NCI-H345 treated with DMSO at 0.1 percent for 48 hours (cell line): ENCODE measurements at regions not wholly inside any gene's neighbourhood (a gene's known extent, or its start where the extent isn't known, plus 50 kb on each side); places are given as distances from the start of the nearest gene placed in this dataset.
"Not testable (repeated sequence)": the region's sequence is repeated elsewhere in the genome, so short reads cannot be mapped to it uniquely, and the experiment has no call there.

ENCODE experiments used
- DNase-seq: peaks from one replicate; lab custom pipeline; 2025; ENCODE audit not compliant: unreplicated experiment; lab: John Stamatoyannopoulos, UW

- no peak for DNase-seq
Observed at GRCh38 chr2:64250751-64251423, 106.7 kb upstream of the PELI1 start.

- DNase-seq = no peak
Observed at GRCh38 chr2:64251497-64252250, 107.5 kb upstream of the PELI1 start.

- DNase-seq = not testable (repeated sequence)
Observed at GRCh38 chr2:64252251-64252978, 108.2 kb upstream of the PELI1 start.

- not testable (repeated sequence) for DNase-seq
Observed at GRCh38 chr2:64253421-64253820, 109.2 kb upstream of the PELI1 start.

GRCh38 chr2:64258566-64258965 is 114.3 kb upstream of the PELI1 start:
- DNase-seq = no peak

GRCh38 chr2:64259312-64259711 is 115.1 kb upstream of the PELI1 start:
- DNase-seq = peak; percentile 48

GRCh38 chr2:64260093-64260803 is 116.0 kb upstream of the PELI1 start:
- DNase-seq = no peak

GRCh38 chr2:64260817-64261216 is 116.6 kb upstream of the PELI1 start:
- DNase-seq = no peak

- DNase-seq = no peak
Observed at GRCh38 chr2:64262071-64262470, 117.9 kb upstream of the PELI1 start.

GRCh38 chr2:64262816-64263215 is 118.6 kb upstream of the PELI1 start:
- DNase-seq = no peak

GRCh38 chr2:64263315-64263714 is 119.1 kb upstream of the PELI1 start:
- DNase-seq = no peak

- DNase-seq = no peak
Observed at GRCh38 chr2:64267699-64268098, 123.5 kb upstream of the PELI1 start.

- DNase-seq = no peak
Observed at GRCh38 chr2:64268330-64269048, 124.3 kb upstream of the PELI1 start.

- DNase-seq = no peak
Observed at GRCh38 chr2:64273524-64274398, 129.5 kb upstream of the PELI1 start.

GRCh38 chr2:64274399-64275173 is 130.4 kb upstream of the PELI1 start:
- DNase-seq = no peak

GRCh38 chr2:64275174-64275466 is 130.9 kb upstream of the PELI1 start:
- no peak for DNase-seq

GRCh38 chr2:64276417-64277095 is 132.3 kb upstream of the PELI1 start:
- DNase-seq = no peak

- DNase-seq = no peak
Observed at GRCh38 chr2:64277101-64277849, 133.1 kb upstream of the PELI1 start.
